SU-DHL-6 (cell line): ENCODE measurements at regions not wholly inside any gene's neighbourhood (a gene's known extent, or its start where the extent isn't known, plus 50 kb on each side); places are given as distances from the start of the nearest gene placed in this dataset.

Experiments used
- H2AFZ ChIP-seq: fragments of 200-600 bp; sonication (generic); 2 replicates; pipeline ENCODE4 v1.6.1; 2014; ENCODE audit warnings: low read depth, mild to moderate bottlenecking, moderate library complexity, mixed read lengths, antibody characterized with exemption, low read length; ENCODE audit not compliant: severe bottlenecking
- H3F3A ChIP-seq: fragments of 200-600 bp; shearing (Covaris generic); 2 replicates; pipeline ENCODE4 v1.6.0; 2016; ENCODE audit warnings: antibody characterized with exemption, mild to moderate bottlenecking; ENCODE audit not compliant: insufficient read depth
- H3K27ac ChIP-seq: fragments of 200-600 bp; sonication (generic); 2 replicates; pipeline ENCODE4 v1.5.1; 2016; ENCODE audit warnings: low read depth, mild to moderate bottlenecking, low read length, moderate library complexity, mixed read lengths
- H3K27me3 ChIP-seq: fragments of 200-600 bp; sonication (generic), shearing (Covaris generic); 2 replicates; pipeline ENCODE4 v1.6.0; 2014; ENCODE audit warnings: mild to moderate bottlenecking, low read length
- H3K36me3 ChIP-seq: fragments of 200-600 bp; sonication (generic); 2 replicates; pipeline ENCODE4 v1.6.1; 2014; ENCODE audit warnings: mild to moderate bottlenecking, low read length, mixed read lengths
- H3K4me2 ChIP-seq: fragments of 300-600, 200-600 bp; shearing (Covaris generic), sonication (generic); 2 replicates; pipeline ENCODE4 v1.6.0; 2014; ENCODE audit warnings: low read length, low read depth, mild to moderate bottlenecking; ENCODE audit not compliant: poor library complexity, severe bottlenecking
- H3K4me3 ChIP-seq: fragments of 200-600 bp; sonication (generic); 2 replicates; pipeline ENCODE4 v1.5.1; 2014; ENCODE audit warnings: antibody characterized with exemption, low read length, mild to moderate bottlenecking, mixed read lengths; ENCODE audit not compliant: insufficient read depth, poor library complexity, severe bottlenecking
- H3K79me2 ChIP-seq: fragments of 200-600 bp; sonication (generic); 2 replicates; pipeline ENCODE4 v1.6.1; 2014; ENCODE audit warnings: mild to moderate bottlenecking, low read length, moderate library complexity; ENCODE audit not compliant: insufficient read depth
- H3K9ac ChIP-seq: fragments of 200-600 bp; sonication (generic); 2 replicates; pipeline ENCODE4 v1.7.0; 2014; ENCODE audit warnings: mild to moderate bottlenecking, low read length
- H3K9me2 ChIP-seq: fragments of 200-600 bp; sonication (generic); replicated peaks from 2 replicates; pipeline ENCODE4 v1.6.1; 2014; ENCODE audit warnings: low read length; ENCODE audit not compliant: insufficient read depth
- H3K9me3 ChIP-seq: fragments of 200-600 bp; sonication (generic); 2 replicates; pipeline ENCODE4 v1.6.1; 2014; ENCODE audit warnings: low read length, mixed read lengths; ENCODE audit not compliant: insufficient read depth
- H4K20me1 ChIP-seq: fragments of 200-600 bp; sonication (generic); 2 replicates; pipeline ENCODE4 v1.6.1; 2014; ENCODE audit warnings: low read depth, mild to moderate bottlenecking, antibody characterized with exemption, low read length, moderate library complexity, mixed read lengths
- CTCF ChIP-seq: fragments of 200-600 bp; sonication (generic); IDR thresholded peaks from one replicate; pipeline ENCODE4 v1.5.1; 2017; ENCODE audit warnings: antibody characterized with exemption, mild to moderate bottlenecking, low read length, moderate library complexity; ENCODE audit not compliant: insufficient read depth, poor library complexity, severe bottlenecking
- EZH2phosphoT487 ChIP-seq: fragments of 200-600 bp; sonication (generic), shearing (Covaris generic); conservative IDR thresholded peaks from 2 replicates; pipeline ENCODE4 v1.6.1; 2018; ENCODE audit warnings: mild to moderate bottlenecking, antibody characterized with exemption, low read length, moderate library complexity, mixed read lengths

GRCh38 chr9:103755986-103756385 is 338.1 kb upstream of the SMC2 start:
- H2AFZ ChIP-seq: no peak overlapping the region
- H4K20me1 ChIP-seq: no peaks in the 10 kb centered on the region
- no peaks in the 10 kb centered on the region for H3K79me2 ChIP-seq
- no peaks in the 10 kb centered on the region for H3K9me2 ChIP-seq
- TF ChIP-seq EZH2phosphoT487: no peak
- TF ChIP-seq CTCF: no peak
- no peak overlapping the region for H3K9ac ChIP-seq
- H3F3A ChIP-seq: no peaks in the 10 kb centered on the region
- no peaks in the 10 kb centered on the region for H3K27me3 ChIP-seq
- H3K36me3 ChIP-seq: no peaks in the 10 kb centered on the region
- H3K9me3 ChIP-seq: no peaks in the 10 kb centered on the region
- no peak overlapping the region for H3K4me2 ChIP-seq
- H3K4me3 ChIP-seq: no peak overlapping the region
- no peak overlapping the region for H3K27ac ChIP-seq

- no peak overlapping the region for H2AFZ ChIP-seq
- no peak overlapping the region for H3K27ac ChIP-seq
- no peak overlapping the region for H3K4me2 ChIP-seq
- no peak for TF ChIP-seq CTCF
- no peak for TF ChIP-seq EZH2phosphoT487
- H3F3A ChIP-seq: no peaks in the 10 kb centered on the region
- H3K79me2 ChIP-seq: no peaks in the 10 kb centered on the region
- H3K9me3 ChIP-seq: no peaks in the 10 kb centered on the region
- no peaks in the 10 kb centered on the region for H3K27me3 ChIP-seq
- H4K20me1 ChIP-seq: no peaks in the 10 kb centered on the region
- H3K9ac ChIP-seq: no peak overlapping the region
- no peaks in the 10 kb centered on the region for H3K36me3 ChIP-seq
- H3K4me3 ChIP-seq: no peak overlapping the region
- no peaks in the 10 kb centered on the region for H3K9me2 ChIP-seq
These were observed 337.0 kb upstream of the SMC2 start for GRCh38 chr9:103757062-103757461.

GRCh38 chr9:103761466-103761865 is 332.6 kb upstream of the SMC2 start:
- H3K9me3 ChIP-seq: no peaks in the 10 kb centered on the region

More at GRCh38 chr9:103761466-103761865, 332.6 kb upstream of the SMC2 start:
- H4K20me1 ChIP-seq: no peaks in the 10 kb centered on the region
- no peaks in the 10 kb centered on the region for H3F3A ChIP-seq
- no peaks in the 10 kb centered on the region for H3K27me3 ChIP-seq
- H3K27ac ChIP-seq: no peak overlapping the region
- H3K36me3 ChIP-seq: no peaks in the 10 kb centered on the region
- no peak overlapping the region for H3K9ac ChIP-seq
- no peak for TF ChIP-seq EZH2phosphoT487
- no peak for TF ChIP-seq CTCF
- no peaks in the 10 kb centered on the region for H3K9me2 ChIP-seq
- H3K4me3 ChIP-seq: no peak overlapping the region
- no peaks in the 10 kb centered on the region for H3K79me2 ChIP-seq
- no peak overlapping the region for H3K4me2 ChIP-seq
- no peak overlapping the region for H2AFZ ChIP-seq
